ENCODE measurements at regions not wholly inside any gene's neighbourhood (a gene's known extent, or its start where the extent isn't known, plus 50 kb on each side); places are given as distances from the start of the nearest gene placed in this dataset.
"Not testable (repeated sequence)": the region's sequence is repeated elsewhere in the genome, so short reads cannot be mapped to it uniquely, and the experiment has no call there.

- no peaks in the 10 kb centered on the region for H3K4me1 Mint-ChIP-seq (ENCODE audit: insufficient read depth, unreplicated experiment)
- no peak overlapping the region for H3K27ac Mint-ChIP-seq (ENCODE audit: low read depth, unreplicated experiment)
Observed at GRCh38 chr9:25814023-25814422, 135.8 kb upstream of the TUSC1 start.

DNA sequence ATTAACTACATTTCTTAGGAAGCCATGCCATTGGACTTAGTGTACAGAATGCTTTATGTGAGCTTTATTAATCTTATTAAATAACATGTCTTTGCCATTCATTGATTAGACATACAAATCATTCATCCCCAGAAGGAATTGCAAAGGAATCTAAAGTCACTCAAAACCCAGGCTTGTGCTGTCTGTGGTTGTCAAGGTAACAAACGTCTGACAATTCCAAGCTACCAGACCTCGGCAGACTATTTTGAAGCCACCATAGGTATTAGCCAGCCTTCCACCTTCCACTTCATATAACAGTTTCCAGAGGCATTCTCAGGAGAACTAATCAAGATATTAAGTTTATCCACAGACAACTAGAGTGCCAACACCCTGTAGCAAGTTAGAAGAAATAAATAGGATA is 135.2 kb upstream of the TUSC1 start:
- CTCF ChIA-PET: no interaction called here
- H3K36me3 Mint-ChIP-seq (ENCODE audit: insufficient read depth, unreplicated experiment): no peaks in the 10 kb centered on the region
- no peaks in the 10 kb centered on the region for H3K9me3 Mint-ChIP-seq (ENCODE audit: unreplicated experiment)
- DNase-seq (ENCODE audit: unreplicated experiment): no peak
- no peaks in the 10 kb centered on the region for H3K27me3 Mint-ChIP-seq (ENCODE audit: insufficient read depth, unreplicated experiment)
- TF ChIP-seq, protein P1, sequence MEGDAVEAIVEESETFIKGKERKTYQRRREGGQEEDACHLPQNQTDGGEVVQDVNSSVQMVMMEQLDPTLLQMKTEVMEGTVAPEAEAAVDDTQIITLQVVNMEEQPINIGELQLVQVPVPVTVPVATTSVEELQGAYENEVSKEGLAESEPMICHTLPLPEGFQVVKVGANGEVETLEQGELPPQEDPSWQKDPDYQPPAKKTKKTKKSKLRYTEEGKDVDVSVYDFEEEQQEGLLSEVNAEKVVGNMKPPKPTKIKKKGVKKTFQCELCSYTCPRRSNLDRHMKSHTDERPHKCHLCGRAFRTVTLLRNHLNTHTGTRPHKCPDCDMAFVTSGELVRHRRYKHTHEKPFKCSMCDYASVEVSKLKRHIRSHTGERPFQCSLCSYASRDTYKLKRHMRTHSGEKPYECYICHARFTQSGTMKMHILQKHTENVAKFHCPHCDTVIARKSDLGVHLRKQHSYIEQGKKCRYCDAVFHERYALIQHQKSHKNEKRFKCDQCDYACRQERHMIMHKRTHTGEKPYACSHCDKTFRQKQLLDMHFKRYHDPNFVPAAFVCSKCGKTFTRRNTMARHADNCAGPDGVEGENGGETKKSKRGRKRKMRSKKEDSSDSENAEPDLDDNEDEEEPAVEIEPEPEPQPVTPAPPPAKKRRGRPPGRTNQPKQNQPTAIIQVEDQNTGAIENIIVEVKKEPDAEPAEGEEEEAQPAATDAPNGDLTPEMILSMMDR (IDR thresholded peaks at IDR 0.05; ENCODE audit: unreplicated experiment): no peak
- no peak overlapping the region for H3K4me3 Mint-ChIP-seq (ENCODE audit: unreplicated experiment)
- intact Hi-C loops (cut with micrococcal nuclease): no loop called here
- POLR2A ChIA-PET: no interaction called here
- no TSS peak for BruUV-seq (replicated peaks)
- no peak overlapping the region for H3K27ac Mint-ChIP-seq (ENCODE audit: low read depth, unreplicated experiment)
- no peaks in the 10 kb centered on the region for H3K4me1 Mint-ChIP-seq (ENCODE audit: insufficient read depth, unreplicated experiment)

More at GRCh38 chr9:25814023-25814422, 135.8 kb upstream of the TUSC1 start:
- ChIA-PET POLR2A (no interaction called here), CTCF (no interaction called here)
- TF ChIP-seq, protein P1 (IDR thresholded peaks at IDR 0.05; ENCODE audit: unreplicated experiment): no peak
- BruUV-seq (replicated peaks): no TSS peak
- no peaks in the 10 kb centered on the region for H3K36me3 Mint-ChIP-seq (ENCODE audit: insufficient read depth, unreplicated experiment)
- intact Hi-C loops (cut with micrococcal nuclease): no loop called here
- no peak overlapping the region for H3K4me3 Mint-ChIP-seq (ENCODE audit: unreplicated experiment)
- no peak for DNase-seq (ENCODE audit: unreplicated experiment)
- no peaks in the 10 kb centered on the region for H3K9me3 Mint-ChIP-seq (ENCODE audit: unreplicated experiment)
- H3K27me3 Mint-ChIP-seq (ENCODE audit: insufficient read depth, unreplicated experiment): no peaks in the 10 kb centered on the region

GRCh38 chr9:25808554-25808953 is 130.3 kb upstream of the TUSC1 start:
- DNase-seq (ENCODE audit: unreplicated experiment): no peak
- TF ChIP-seq, protein P1 (IDR thresholded peaks at IDR 0.05; ENCODE audit: unreplicated experiment): no peak
- intact Hi-C loops (cut with micrococcal nuclease): no loop called here

GRCh38 chr9:25804856-25805255 is 126.6 kb upstream of the TUSC1 start:
- POLR2A ChIA-PET: interaction anchor here (0.6 kb wide), 1 partner anchor 10 kb away, joined by 3 read pairs; no protein-coding TSS in a partner anchor

More at GRCh38 chr9:25808554-25808953, 130.3 kb upstream of the TUSC1 start:
- H3K36me3 Mint-ChIP-seq (ENCODE audit: insufficient read depth, unreplicated experiment): no peaks in the 10 kb centered on the region
- BruUV-seq (replicated peaks): no TSS peak
- ChIA-PET CTCF (no interaction called here), POLR2A (interaction anchor here (0.6 kb wide), 1 partner anchor 556 kb away, joined by 3 read pairs; no protein-coding TSS in a partner anchor)
- H3K27ac Mint-ChIP-seq (ENCODE audit: low read depth, unreplicated experiment): no peak overlapping the region
- H3K9me3 Mint-ChIP-seq (ENCODE audit: unreplicated experiment): peaks cover 8% of the 10 kb centered on the region
- H3K4me3 Mint-ChIP-seq (ENCODE audit: unreplicated experiment): no peak overlapping the region
- no peaks in the 10 kb centered on the region for H3K27me3 Mint-ChIP-seq (ENCODE audit: insufficient read depth, unreplicated experiment)
- H3K4me1 Mint-ChIP-seq (ENCODE audit: insufficient read depth, unreplicated experiment): no peaks in the 10 kb centered on the region

DNA sequence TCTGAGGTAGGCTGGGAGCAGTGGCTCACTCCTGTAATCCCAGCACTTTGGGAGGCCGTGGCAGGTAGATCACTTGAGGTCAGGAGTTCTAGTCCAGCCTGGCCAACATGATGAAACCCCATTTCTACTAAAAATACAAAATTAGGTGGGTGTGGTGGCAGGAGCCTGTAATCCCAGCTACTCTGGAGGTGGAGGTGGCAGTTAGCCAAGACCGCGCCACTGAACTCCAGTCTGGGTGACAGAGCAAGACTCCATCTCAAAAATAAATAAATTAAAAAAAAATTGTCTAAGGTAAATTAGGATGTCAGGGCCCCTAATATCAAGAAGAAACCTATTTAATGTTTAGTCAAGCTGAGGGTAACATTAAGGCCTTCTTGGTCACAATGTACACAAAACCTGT is 123.7 kb upstream of the TUSC1 start:
- H3K27ac Mint-ChIP-seq (ENCODE audit: low read depth, unreplicated experiment); H3K9me3 Mint-ChIP-seq (ENCODE audit: unreplicated experiment); POLR2A ChIA-PET; H3K4me3 Mint-ChIP-seq (ENCODE audit: unreplicated experiment); H3K4me1 Mint-ChIP-seq (ENCODE audit: insufficient read depth, unreplicated experiment); H3K36me3 Mint-ChIP-seq (ENCODE audit: insufficient read depth, unreplicated experiment); DNase-seq (ENCODE audit: unreplicated experiment); BruUV-seq (replicated peaks); intact Hi-C loops (cut with micrococcal nuclease); H3K27me3 Mint-ChIP-seq (ENCODE audit: insufficient read depth, unreplicated experiment): not testable (repeated sequence)
- CTCF ChIA-PET: interaction anchor here (1.1 kb wide), 1 partner anchor 18 kb away, joined by 4 read pairs; no protein-coding TSS in a partner anchor

More at GRCh38 chr9:25804856-25805255, 126.6 kb upstream of the TUSC1 start:
- Mint-ChIP-seq H3K4me1 (ENCODE audit: insufficient read depth, unreplicated experiment) (no peaks in the 10 kb centered on the region), H3K9me3 (ENCODE audit: unreplicated experiment) (peaks cover 8% of the 10 kb centered on the region), H3K27ac (ENCODE audit: low read depth, unreplicated experiment) (no peak overlapping the region), H3K4me3 (ENCODE audit: unreplicated experiment) (no peak overlapping the region), H3K27me3 (ENCODE audit: insufficient read depth, unreplicated experiment) (no peaks in the 10 kb centered on the region), H3K36me3 (ENCODE audit: insufficient read depth, unreplicated experiment) (no peaks in the 10 kb centered on the region)
- BruUV-seq (replicated peaks): no TSS peak
- DNase-seq (ENCODE audit: unreplicated experiment): no peak
- CTCF ChIA-PET: no interaction called here
- intact Hi-C loops (cut with micrococcal nuclease): no loop called here
- TF ChIP-seq, protein P1 (IDR thresholded peaks at IDR 0.05; ENCODE audit: unreplicated experiment): no peak

All from MCF 10A (cell line).